Activated naive CD4-positive, alpha-beta T cell treated with anti-CD3 and anti-CD28 coated beads, Interleukin-2, amount 50 U/mL, for 16 hours (primary cell): ENCODE measurements at regions not wholly inside any gene's neighbourhood (a gene's known extent, or its start where the extent isn't known, plus 50 kb on each side); places are given as distances from the start of the nearest gene placed in this dataset.

Source experiments
- DNase-seq: peaks from one replicate; pipeline ENCODE4 v3.0.0-alpha.2; 2020

GRCh38 chr4:65976287-65976686, 306.0 kb upstream of the EPHA5 start:
- DNase-seq, result no peak

GRCh38 chr4:65973186-65973585, 302.9 kb upstream of the EPHA5 start:
- no peak for DNase-seq

- DNase-seq, result no peak
These were observed 301.4 kb upstream of the EPHA5 start for GRCh38 chr4:65971686-65972085.

GRCh38 chr4:65968831-65969558, 298.7 kb upstream of the EPHA5 start:
- DNase-seq, result no peak

- no peak for DNase-seq
These were observed 290.5 kb upstream of the EPHA5 start for GRCh38 chr4:65960751-65961150.

GRCh38 chr4:65954416-65954815, 284.1 kb upstream of the EPHA5 start:
- no peak for DNase-seq

- no peak for DNase-seq
These were observed 280.9 kb upstream of the EPHA5 start for GRCh38 chr4:65951177-65951576.

GRCh38 chr4:65943076-65943475, 272.8 kb upstream of the EPHA5 start:
- no peak for DNase-seq

- no peak for DNase-seq
These were observed 254.6 kb upstream of the EPHA5 start for GRCh38 chr4:65924843-65925242.

- no peak for DNase-seq
These were observed 253.3 kb upstream of the EPHA5 start for GRCh38 chr4:65923616-65924015.

- no peak for DNase-seq
These were observed 250.9 kb upstream of the EPHA5 start for GRCh38 chr4:65921180-65921579.

- no peak for DNase-seq
These were observed 248.6 kb upstream of the EPHA5 start for GRCh38 chr4:65918872-65919271.

- no peak for DNase-seq
These were observed 247.9 kb upstream of the EPHA5 start for GRCh38 chr4:65918212-65918611.

GRCh38 chr4:65917486-65917885, 247.2 kb upstream of the EPHA5 start:
- no peak for DNase-seq

GRCh38 chr4:65911720-65912119, 241.4 kb upstream of the EPHA5 start:
- no peak for DNase-seq

- no peak for DNase-seq
These were observed 223.9 kb upstream of the EPHA5 start for GRCh38 chr4:65893957-65894755.

GRCh38 chr4:65893271-65893670, 223.0 kb upstream of the EPHA5 start:
- DNase-seq, result no peak

GRCh38 chr4:65880594-65880993, 210.3 kb upstream of the EPHA5 start:
- no peak for DNase-seq

GRCh38 chr4:65868096-65868824, 198.0 kb upstream of the EPHA5 start:
- no peak for DNase-seq

GRCh38 chr4:65865489-65865888, 195.2 kb upstream of the EPHA5 start:
- no peak for DNase-seq

- no peak for DNase-seq
These were observed 191.7 kb upstream of the EPHA5 start for GRCh38 chr4:65861993-65862392.

GRCh38 chr4:65845199-65845773, 175.0 kb upstream of the EPHA5 start:
- DNase-seq, result no peak

GRCh38 chr4:65839164-65839931, 169.1 kb upstream of the EPHA5 start:
- DNase-seq, result no peak
